ENCODE measurements at regions not wholly inside any gene's neighbourhood (a gene's known extent, or its start where the extent isn't known, plus 50 kb on each side); places are given as distances from the start of the nearest gene placed in this dataset.

GRCh38 chr11:116683982-116684381 lies 88.8 kb downstream of the BUD13 start:
- TF ChIP-seq, protein P1, sequence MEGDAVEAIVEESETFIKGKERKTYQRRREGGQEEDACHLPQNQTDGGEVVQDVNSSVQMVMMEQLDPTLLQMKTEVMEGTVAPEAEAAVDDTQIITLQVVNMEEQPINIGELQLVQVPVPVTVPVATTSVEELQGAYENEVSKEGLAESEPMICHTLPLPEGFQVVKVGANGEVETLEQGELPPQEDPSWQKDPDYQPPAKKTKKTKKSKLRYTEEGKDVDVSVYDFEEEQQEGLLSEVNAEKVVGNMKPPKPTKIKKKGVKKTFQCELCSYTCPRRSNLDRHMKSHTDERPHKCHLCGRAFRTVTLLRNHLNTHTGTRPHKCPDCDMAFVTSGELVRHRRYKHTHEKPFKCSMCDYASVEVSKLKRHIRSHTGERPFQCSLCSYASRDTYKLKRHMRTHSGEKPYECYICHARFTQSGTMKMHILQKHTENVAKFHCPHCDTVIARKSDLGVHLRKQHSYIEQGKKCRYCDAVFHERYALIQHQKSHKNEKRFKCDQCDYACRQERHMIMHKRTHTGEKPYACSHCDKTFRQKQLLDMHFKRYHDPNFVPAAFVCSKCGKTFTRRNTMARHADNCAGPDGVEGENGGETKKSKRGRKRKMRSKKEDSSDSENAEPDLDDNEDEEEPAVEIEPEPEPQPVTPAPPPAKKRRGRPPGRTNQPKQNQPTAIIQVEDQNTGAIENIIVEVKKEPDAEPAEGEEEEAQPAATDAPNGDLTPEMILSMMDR (IDR thresholded peaks at IDR 0.05), result no peak
- no peak for TF ChIP-seq ZFX (IDR thresholded peaks at IDR 0.05; ENCODE audit: borderline replicate concordance)

All from 22Rv1 (cell line).